NCI-H446 treated with DMSO at 0.1 percent for 48 hours (cell line): ENCODE measurements at regions not wholly inside any gene's neighbourhood (a gene's known extent, or its start where the extent isn't known, plus 50 kb on each side); places are given as distances from the start of the nearest gene placed in this dataset.
A peak's percentile ranks its signal among the peaks of the same experiment; 100 is the strongest.

Source experiments
- DNase-seq: peaks from one replicate; lab custom pipeline; 2025; lab: John Stamatoyannopoulos, UW

DNA sequence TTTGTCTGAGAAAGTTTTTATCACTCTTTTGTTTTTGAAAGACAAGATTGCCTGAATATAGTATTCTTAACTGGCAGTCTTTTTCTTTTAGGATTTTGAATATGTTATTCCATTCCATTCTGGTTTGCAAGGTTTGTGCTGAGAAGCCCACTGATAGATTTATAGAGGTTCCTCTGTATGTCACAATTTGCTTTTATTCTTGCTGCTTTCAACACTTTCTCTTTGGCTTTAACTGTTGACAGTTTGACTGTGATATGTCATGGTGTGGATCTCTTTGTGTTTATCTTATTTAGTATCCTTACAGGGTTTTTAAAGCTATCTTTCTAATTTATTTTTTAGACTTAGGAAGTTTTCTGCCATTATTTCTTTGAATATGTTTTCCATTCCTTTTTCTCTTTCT, 331.2 kb upstream of the ATP11B start:
- DNase-seq = no peak

DNA sequence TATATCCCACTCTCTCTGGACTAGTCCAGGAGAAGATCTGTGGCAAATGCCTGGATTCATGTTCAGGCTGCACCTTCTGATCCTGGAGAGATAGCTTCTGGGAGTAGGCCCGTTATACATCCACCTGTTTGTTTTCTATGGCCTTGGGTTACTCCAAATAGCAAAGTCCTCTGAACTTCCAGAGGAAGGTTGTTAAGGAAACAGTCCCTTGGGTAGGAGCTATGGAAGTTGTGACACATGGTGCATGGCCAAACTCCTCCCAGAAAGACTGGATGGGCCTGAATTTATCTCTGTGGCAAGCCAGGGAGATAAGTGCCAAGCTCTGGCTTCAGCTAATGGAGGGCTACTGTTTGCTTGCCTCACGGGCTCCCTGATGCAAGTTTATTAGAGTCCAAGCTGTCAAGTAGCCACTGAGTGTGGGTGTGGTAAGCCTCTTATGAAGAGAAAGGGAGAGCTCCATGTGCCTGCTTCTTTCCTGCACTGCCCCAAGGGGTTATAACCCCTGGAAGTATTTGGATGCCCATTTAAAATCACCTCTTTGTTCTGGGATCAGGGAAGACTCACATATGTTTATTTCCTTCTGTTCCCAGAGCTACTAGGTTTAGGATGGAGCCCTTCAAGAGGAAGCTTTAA, 328.7 kb upstream of the ATP11B start:
- DNase-seq = no peak

DNA sequence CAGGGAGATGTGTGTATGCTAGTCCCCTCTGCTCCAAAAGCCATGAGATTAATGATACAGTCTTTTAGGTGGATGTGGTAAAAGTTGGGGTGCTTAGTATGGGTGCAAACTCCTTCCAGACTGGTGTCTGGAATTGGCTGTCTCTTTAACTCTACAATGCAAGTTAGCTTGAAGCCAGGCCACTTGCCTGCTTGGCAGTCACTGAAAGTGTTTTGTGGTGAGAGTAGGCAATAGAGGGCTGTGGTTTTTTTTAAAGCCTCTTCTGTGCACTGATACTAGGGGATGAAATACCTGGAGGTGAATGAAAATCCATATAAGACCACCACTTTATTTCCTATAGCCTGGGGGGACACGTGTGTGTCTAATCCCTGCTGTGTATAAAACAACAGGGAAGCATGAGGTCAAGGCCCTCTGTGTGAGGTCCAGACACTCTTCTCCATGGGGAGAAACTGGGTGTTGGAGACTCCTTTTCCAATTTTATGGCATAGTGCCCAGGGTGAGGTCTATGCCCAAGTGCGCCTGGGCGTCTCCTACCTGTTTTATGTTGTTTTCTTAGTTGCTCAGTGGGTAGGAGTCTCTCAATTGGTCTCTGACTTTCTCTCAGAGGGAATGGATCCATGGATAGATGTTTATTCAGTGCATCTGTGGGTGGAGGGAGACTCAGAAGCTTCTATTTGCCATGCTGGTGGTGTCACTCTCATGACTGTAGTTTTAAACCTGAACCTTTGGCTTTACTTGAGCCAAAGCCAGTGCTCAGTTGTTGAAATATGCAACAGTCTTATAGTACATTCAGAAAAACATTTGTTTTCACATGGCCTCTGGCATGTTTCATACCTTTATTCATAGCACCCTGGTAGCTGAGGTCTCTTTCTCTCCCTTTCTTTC, 327.8 kb upstream of the ATP11B start:
- no peak for DNase-seq

DNA sequence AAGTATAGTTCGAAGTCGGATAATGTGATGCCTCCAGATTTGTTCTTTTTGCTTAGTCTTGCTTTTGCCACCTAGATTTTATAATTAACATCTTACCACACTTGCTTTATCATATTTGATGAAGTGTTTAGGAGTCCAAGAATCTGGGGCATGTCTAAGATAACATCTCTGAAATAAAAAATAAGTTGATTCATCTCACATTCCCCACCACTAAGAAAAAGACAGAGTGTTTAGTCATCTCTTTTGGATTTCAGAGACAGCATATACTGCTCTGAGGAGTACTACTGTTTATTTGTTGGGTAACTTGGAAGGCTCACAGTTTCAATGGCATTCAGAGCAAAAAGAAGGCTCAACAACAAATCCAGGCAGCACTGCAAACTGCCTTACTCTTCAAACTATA, 324.2 kb upstream of the ATP11B start:
- no peak for DNase-seq

DNA sequence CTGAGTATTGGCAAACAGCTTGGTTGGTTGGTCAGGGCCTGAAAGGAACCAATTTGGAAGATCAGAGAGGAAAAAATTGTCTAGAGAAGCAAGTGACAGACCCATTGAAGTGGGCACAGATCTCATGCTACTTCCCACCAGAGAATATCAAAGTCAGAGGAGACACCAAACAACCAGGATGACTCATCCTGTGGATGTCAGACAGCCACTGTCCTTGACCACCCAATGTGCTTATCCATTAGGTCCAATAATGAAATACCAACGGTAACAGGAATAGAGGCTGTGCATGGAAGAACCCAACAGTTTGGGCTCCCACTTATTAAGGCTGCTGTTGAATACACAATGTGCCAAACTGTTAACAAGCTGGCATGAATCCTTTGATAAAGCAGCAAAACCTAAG, 323.1 kb upstream of the ATP11B start:
- peak; percentile 30 for DNase-seq

DNA sequence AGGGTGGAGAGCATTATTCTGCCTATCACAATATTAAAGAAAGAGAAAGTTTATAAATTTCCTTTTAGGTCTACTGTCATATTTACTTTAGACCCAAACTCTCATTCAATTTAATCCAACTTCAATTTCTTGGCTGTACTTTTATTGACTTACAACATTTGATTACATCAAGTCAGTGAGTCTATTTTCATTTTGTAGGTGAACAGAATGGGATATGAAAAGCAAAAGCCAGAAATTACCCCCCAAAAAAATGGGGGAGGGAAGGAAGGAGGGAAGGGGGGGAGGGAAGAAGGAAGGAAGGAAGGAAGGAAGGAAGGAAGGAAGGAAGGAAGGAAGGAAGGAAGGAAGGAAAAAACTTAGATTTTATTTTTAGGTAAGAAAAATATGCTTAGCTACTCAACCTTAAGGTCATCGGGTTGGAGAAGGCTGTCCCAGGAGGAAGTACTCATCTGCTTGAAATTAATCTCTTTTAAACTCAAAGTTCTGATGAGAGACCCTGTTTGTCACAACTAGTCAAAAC, 320.1 kb upstream of the ATP11B start:
- DNase-seq = no peak

DNA sequence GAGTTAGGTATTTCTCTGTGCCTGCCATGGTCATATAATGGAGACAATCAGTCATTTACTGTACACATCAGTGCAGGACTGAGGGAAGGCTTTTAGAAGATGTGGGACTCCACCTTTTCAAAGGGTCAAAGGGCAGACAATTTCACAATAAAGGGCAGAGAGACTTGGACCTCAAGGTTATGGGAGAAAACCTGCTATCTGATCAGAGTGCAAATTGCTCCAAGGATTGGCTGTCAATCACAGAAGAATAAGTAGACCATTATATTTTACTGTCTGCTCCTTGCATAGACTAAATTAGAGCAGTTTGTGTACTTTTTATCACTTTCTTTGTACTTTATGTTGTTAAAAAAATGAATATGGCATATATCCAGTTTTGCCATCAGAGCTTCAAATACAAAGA, 314.9 kb upstream of the ATP11B start:
- DNase-seq = no peak

DNA sequence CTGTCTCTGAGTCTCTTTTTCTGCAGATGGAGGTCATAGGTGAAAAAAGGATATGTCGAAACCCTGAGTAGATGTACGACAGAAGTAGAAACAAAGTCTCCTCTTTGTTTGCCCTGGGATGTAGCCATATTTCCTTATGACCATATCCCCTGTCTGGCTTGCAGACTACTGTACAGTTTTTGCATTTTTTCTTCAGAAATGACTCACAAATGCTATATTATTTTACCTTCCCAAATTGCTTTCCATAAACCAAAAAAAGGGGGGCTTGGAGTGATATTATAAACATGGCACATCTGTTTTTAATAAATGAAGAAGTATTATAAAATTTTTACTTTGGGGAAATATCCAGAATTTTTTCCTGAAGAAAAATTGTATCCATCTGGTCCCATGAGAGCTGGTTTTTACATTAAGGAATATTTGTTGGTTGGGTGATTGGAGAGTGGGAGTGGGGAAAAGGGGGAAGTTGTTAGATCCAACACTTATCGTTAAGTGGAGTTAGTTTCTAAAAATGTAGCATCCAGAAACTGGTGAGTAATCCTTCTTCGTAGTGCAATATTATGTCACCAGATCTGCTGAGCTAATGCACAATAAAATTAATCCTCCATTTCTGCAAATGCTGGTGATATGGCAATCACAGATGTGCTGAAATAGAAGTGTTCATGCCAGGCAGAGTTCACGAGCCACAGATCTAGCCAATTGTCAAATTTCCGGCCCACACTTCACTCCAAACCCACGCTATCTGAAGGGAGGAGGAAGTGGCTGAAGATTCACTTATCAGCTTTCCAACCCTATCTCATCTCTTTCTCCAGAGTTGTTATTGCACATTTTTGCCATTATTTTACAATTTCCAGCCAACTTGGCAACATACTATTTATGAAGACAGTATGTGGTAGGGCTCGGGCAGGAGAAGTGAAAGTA, 313.6 kb upstream of the ATP11B start:
- DNase-seq = no peak

DNA sequence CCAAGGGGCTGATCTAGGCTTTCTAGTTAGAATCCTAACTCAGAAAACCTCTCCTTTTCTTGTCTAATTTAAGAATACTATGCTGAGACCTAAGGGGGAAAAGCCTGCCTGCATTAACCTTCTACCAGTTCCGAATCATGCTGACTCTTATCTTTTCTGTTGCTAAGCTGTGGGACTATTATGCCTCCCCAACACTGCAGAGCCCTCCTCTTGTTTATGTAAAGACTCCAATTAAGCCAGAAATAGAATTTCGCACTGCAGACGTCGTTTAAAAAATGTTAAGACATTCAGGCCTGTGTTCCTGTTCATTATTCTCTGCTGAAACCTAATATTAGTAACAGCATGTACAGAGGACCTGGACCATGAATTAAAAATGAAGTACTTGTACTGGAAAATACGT, 310.6 kb upstream of the ATP11B start:
- no peak for DNase-seq

DNA sequence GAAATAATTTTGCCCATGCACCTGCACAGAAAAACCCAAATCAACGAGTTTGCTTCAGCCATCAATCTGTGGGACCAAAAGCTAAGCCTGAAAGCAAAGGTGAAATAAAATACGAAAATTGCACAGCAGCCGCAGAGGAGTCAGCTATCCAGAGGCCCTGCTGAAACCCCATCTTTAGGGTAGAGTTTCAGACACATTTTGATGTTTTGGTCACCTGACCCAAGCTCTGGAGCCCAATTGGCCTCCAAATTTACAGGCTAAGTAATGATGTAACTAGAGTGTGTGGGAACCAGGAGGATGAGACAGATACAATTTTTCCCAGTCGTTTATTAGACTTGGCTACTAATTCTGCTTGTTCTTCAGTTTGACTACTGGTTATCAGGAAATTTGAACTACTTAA, 308.6 kb upstream of the ATP11B start:
- no peak for DNase-seq

DNA sequence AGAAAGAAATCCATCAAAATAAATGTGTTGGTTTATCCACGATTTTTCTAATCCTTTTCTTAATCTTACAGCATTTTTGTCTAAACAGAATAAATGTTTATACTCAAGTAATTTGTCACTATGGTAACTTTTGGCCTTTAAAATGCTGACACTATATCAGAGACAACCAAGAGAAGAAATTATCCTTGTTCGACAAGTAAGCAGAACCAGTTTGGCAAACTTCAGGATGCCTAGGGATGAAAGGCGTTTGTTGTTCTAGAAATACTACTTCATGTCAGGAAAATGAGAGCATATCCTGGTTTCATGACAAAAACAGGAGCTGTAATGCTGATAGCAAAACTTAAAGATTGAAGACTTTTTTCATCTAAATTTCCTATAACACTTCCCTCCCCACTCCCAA, 308.0 kb upstream of the ATP11B start:
- no peak for DNase-seq

DNA sequence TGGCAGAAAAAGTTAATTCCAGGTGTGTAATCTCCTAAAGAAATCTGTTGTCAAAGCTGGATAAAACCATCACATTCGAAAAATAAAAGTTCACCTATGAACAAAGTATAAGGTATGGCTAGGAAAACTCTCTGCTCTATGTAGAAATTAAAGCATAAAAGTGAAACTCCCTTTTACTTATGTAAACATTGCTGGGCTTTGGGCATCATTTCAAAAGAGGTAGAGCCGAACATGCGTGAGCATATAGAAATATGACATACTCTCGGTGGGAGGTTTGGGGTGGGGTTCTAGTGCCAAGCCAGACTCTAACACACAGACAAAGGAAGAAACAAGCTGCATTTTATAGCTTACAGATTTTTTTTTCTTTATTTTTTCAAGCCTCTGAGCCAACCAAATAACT, 306.8 kb upstream of the ATP11B start:
- DNase-seq = peak; percentile 40

DNA sequence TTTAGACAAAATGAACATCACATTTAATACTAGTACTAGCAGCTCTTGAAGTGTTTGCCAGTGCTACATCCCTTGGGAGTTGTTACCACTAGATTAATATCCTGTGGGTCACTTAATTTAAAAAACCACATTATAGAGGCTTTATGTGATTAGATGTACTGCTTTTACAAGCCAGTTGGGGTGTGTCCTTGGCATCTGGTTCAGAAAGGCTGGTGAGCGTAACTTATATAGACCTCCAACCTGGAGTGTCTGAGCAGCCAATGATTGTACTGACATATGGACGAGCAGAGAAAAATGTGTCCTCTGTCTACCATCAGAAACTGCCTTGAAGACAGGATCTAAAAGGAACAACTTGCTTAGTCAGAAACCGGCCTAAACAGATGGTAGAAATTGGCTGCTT, 306.2 kb upstream of the ATP11B start:
- DNase-seq = peak; percentile 92

DNA sequence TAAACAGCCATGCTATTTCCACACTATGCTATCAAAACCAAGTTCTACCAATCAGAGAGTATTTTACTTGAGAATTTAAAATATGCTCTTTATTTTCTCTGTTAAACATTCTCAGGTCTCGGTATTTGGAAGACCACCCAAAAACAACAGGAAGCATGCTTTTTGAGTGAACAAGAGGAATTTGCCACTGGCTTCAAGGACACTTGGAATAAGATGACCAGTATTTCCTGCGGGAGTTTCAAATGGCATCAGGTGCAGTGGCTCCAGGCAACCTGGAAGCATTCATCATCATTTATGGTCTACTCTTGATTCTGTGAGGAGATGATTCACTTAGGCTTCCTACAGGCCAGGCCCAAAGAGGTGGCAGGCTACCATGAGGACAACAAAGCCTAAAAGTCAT, 305.7 kb upstream of the ATP11B start:
- DNase-seq = no peak

DNA sequence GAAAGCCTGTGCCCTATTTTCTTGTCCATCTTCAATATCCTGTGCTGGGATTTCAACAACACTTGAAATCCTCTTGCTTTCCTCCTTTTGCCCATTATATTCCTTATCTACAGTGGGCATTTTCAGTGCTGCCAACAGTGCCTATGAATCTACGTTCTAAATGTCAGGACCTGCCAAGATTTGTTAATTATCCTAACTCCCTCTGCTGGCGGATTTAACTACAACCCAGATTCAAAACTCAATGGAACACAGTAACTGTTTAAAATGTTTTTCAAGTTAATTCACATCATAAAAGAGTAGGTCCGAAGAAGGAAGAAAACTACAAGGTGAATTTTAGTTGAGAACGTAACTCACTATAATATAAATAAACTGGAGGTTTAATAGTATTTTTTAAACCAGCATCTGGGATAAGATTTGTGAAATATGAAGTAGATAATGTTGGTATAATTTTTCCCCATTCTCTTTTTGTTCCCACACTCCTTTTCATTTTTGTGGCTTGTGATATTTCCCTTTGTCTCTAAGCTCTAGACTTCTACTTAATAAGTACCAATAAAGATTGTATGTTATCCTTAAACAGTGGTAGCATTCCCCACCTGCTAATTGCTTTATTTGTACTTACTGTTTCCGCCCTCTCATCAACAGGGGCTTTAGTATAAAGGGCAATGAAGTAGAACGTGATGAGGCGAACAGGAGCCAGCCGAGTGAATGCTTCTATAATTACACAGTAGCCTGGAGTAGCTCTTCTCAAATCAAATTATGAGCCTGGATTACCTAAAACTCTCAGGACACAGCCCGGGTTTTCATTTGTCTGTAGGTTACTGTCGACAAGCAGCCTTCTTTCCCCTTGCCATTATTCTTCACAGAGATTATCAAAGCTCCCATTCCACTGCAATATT, 302.5 kb upstream of the ATP11B start:
- peak; percentile 71 for DNase-seq

DNA sequence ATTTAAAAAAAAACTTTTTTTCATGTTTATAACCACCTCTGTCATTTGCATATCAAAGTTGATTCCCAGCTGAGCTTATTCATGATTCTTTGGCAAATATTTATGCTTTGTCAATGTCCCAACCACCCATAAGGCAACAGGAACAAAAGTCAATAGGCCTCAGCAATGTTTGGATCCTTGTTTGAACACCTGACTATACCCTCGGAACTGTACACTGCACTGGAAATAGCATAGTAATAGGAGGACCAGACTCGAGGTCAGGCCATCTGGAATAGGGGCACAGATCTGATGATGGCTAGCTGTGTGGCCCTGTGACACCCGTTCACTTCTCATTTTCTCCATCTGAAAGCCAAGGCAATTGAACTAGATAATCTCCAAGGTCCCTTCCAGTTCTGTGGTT, 301.7 kb upstream of the ATP11B start:
- no peak for DNase-seq

DNA sequence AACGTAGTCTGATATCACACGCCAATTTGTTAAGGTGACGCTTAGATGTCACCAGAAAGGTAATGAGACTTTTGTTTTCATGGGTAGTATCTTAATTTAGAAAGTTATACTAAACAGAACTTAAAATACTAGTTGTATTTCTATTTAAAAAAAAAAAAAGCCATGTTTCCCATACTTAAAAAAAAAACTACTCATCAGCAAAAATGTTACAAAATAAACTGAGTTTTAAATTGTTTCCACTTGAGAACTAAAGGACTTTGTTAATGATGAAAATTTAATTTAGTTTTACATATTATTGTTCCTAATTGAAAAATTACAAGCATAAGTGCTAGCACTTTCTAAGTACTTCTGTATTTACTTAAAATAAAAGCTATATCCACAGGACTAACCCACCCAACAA, 300.8 kb upstream of the ATP11B start:
- no peak for DNase-seq

DNA sequence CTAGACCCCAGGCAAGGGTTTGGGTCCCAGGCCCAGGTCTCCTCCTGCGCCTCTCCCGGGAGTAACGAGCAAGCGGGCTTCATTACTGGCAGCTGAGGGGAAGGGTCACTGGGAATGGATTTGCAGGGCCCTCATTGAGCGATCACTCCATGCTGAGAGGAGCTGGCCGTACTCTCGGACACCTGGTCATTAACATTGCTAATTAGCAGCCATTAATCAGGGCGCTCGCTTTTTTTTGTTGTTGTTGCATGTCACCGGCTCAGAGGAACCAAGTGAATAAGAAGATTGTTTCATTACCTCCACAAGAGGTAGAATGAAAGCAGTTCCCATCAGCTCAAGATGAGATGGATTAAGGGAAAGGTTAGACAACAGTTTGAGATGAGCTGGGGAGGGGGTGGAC, 293.0 kb upstream of the ATP11B start:
- no peak for DNase-seq

DNA sequence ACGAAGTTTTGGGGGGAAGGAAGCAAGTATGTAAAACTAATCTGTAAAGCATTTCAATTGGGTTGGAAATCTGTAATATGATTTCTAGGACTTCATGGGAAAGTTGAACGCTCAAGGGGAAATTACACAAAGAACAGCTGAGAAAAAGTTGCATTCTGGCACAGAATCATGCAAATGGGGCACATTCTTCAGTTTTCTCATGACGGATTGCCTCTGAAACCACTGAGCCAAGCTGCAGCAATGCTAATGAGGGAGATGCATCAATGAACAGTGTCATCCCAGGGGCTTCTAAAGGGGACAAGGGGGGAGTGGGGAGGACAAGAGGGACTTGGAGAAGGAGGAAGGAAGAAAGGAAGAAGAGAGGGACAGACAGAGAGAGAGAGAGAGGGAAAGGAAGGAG, 291.4 kb upstream of the ATP11B start:
- DNase-seq = no peak

DNA sequence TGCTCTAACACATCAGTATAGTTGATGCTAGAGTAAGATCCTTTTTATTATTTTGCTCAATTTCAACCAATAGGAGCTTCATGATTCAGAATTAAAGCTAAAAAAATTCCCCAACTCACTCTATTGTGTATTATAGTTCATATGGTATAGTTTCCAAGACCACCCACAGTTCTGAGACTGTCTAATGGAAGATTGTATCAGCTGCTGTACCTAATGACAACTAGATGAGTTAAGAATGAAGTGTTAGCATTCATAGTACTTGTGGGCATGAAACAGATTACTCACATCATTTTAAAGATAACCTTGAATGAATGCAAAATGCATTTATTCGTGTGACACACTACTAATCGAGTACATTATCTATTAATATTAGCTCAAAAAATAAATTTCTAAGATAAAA, 289.9 kb upstream of the ATP11B start:
- DNase-seq = no peak

DNA sequence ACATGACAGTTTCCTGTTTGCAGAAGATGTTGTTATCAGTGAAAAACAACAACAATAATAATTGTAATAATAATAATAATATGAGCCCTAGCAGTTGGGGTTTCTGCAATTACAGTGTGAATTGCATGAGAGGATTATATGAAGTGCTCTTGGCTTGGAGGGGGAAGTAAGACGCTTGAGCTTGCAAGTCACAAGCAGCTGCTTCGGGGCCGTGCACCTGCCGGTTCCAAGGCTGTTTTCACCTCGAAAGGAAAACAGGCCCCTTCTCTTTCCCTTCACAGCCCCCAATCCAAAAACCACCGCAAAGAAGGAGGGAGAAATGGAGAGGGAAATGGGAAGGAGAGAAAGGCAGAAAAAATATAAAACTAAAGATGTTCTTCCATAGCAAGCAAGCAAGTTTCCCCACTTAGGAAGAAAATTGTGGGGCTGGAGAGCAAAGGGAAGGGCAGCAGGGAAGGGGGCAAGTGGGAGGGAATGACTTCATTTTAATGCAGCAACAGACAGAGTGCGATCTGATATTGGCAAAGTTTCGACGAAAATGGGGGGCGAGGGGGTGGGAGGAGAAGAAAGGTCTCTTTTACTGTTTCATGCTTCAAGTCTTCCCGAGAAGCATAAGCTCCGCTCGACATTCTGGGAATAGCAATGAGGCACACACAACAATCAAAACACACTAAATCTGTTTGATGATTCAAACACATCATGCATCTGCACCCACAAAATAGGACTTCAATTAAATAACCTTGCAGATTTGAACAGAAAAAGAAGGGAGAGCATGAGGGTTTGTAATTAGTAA, 284.2 kb upstream of the ATP11B start:
- DNase-seq = no peak
